ENCODE measurements at regions not wholly inside any gene's neighbourhood (a gene's known extent, or its start where the extent isn't known, plus 50 kb on each side); places are given as distances from the start of the nearest gene placed in this dataset.

DNA sequence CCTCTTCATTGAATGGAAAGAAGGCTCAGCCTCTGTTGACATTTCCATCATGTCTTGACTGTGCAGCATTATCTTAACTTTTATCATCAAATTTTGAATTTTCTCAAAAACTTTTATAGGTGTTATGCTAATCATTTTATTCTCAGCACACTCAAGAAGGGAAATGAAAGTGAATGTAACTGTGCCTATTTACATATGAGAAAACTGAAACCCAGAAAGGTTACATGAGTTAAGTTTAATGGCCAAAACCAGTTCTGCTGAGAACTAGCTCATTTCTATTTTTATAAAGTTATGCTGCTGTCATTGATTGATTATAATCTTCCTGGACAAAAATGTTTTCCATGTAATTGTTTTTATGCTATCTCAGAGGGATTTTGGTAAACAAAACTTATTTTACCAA is 618.8 kb upstream of the NRXN1 start:
- ATAC-seq (no peak), DNase-seq (no peak)

DNA sequence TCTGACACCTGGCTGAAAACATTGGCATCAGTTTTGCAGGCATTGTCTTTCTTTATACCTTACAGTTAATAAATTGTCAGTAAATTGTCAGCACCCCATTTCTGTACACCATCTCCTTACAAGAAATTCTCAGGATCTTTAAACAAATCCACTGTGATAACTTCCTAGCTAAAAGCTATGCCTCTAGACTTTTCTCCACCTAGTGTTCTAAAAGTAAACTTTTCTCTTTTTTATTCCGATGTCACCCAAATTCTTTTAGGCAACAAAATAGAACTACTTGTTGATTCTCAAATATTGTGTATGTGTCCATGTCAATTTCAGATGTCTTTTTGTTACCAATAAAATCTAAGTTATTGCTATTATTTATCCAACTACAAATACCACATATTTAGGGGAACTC is 617.4 kb upstream of the NRXN1 start:
- DNase-seq: no peak
- ATAC-seq: no peak

DNA sequence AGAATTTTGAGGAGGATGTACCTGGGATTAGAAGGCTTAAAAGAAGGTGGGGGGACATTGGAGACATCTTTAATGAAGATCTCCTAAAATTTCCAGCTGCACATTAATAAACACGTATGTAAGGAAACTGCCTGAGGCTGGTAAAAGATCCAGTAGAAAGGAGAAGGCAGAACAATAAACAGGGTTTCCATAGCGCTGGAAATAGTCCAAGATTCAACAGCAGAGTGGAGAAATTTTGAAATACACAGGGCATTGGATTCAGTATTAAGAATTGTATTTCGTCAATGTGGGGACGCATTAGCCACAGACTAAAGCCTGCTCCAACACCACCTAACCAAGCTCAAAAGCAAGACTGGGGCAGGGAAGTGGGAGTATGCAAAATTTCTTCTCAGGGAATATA is 606.9 kb upstream of the NRXN1 start:
- ATAC-seq: no peak

DNA sequence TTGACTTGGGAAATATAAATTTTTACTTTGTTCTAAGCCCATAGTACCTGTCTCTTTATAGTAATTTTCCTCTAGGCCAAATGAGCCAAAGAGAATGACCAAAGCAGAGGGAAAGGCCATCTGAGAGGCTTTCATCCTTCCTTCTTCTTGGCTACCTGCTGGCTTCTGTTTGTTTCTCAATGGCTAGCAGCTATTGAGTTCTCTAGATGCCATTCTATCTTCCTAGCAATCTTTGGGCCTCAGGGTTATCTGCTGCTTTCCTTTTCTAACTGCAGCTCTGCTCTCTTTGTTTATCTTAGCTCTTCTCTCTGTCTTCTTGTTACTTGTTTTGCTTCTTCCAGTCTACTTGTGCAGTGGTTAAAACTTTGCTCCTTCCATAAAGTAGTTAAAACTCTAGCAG is 601.1 kb upstream of the NRXN1 start:
- no peak for ATAC-seq
- no peak for DNase-seq

More for the DNA sequence above, 606.9 kb upstream of the NRXN1 start:
- DNase-seq: no peak

DNA sequence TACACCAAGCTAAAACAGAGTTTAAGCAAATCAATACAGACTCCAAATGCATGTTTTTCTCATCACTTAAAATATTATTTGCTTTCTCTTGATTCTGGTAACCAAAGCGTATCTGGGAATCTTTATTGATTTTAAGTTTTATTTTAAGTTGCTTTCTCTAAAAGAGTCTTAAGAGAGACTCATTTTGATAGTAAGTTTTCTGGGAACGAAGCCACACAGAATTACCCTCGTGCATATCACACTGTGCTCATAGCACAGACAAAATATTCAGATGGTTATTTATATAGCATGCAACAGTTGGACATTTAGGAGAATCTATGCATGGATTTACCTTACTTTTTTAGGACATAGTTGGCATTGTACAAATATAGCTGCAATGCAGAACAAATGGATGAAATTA is 597.5 kb upstream of the NRXN1 start:
- no peak for ATAC-seq
- DNase-seq: no peak

DNA sequence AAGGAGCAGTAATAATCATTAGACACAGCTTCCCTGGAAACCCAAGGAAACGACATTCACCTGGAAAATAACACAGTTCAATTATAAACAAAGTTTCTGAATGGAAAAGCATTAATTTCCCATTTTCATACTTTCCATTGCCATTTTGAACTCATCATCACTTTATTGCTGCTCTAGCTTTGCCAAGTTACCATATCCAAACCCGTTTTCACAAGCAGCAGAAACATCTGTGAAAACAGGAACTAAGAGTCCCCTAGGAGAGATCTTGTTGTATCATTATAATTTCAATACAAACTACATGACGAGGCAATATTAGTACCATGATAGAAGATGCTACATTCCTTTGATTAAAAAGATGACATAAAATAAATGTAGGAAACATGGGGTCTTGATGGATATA is 597.0 kb upstream of the NRXN1 start:
- DNase-seq (no peak), ATAC-seq (no peak)

DNA sequence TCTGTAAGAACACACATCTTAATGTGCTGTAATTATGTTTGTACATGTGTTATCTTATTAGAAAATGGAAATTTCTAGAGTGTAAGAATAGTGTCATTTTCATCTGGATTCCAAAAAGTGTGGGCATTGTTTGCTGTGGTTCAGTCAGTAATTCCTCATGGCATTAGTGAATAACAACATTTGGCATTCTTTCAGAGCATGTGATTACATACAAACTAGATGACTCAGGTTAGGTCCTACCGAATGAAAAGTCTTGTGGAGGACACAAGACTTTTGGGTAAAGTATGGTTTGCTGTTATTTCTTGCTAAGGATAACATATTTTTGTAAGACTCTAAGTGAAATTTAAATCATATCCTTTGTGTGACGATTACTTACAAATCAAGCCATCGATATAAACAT is 593.1 kb upstream of the NRXN1 start:
- ATAC-seq (no peak), DNase-seq (no peak)

DNA sequence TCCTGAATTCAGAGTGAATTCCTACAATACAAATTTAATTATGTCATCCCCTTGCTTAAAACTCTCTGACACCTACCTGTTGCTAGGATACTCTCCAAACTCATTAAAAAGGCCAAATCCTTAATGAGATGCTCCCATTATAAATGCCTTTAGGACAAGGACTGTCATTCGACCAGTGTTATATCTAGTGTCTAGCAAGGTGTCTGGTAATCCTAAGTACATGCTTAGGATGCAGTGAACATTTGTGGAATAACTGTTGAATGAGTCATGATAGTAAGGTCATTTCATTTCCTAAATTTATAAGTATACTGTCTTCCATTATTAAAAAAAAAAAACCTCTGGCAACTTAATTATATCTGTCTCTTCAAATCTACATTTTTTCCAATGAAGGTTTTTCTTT is 588.9 kb upstream of the NRXN1 start:
- DNase-seq: no peak

DNA sequence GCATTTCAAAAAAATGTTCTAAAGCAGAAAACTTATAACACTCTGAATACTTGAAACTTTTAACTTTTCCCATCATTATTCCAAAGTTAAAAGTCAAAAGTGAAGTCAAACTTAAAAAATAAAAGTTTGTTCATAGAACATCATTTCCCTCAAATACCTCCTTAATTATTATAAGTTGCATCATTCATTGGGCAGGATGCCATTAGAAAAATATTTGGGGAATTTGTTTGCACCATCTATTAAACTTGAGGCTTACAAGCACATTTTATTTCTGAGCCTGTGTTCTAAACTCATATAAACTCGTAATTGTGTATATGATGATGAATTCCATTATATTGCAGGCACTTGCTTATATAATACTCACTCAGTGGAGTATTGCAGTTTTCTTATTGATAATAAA is 588.0 kb upstream of the NRXN1 start:
- no peak for ATAC-seq
- DNase-seq: no peak

More for the DNA sequence above, 588.9 kb upstream of the NRXN1 start:
- no peak for ATAC-seq

DNA sequence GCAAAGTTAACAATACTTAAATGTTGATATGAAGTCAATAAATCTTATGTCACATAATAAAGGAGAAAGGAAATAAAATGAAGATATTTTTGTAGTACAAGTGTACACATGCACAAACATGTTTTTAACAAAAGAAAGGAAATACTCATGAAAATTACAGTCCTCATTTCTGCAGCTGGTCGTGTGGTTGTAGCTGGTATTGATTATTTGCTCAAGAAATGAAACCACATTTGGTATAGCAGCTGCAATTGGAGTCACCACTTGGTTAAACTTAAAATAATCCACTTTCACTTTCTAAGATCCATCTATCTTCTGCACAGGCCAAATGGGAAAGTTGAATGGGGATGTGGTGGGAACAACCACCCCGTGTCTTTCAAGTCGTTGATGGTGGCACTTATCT is 580.5 kb upstream of the NRXN1 start:
- no peak for ATAC-seq
- DNase-seq: no peak

DNA sequence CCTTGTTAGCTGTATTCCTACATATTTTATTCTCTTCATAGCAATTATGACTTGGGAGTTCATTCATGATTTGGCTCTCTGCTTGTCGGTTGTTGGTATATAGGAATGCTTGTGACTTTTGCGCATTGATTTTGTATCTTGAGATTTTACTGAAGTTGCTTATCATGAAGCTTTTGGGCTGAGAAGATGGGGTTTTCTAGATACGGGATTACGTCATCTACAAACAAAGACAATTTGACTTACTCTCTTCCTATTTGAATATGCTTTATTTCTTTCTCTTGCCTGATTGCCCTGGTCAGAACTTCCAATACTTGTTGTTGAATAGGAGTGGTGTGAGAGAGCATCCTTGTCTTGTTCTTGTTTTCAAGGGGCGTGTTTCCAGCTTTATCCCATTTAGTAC is 569.8 kb upstream of the NRXN1 start:
- DNase-seq (no peak), ATAC-seq (no peak)

DNA sequence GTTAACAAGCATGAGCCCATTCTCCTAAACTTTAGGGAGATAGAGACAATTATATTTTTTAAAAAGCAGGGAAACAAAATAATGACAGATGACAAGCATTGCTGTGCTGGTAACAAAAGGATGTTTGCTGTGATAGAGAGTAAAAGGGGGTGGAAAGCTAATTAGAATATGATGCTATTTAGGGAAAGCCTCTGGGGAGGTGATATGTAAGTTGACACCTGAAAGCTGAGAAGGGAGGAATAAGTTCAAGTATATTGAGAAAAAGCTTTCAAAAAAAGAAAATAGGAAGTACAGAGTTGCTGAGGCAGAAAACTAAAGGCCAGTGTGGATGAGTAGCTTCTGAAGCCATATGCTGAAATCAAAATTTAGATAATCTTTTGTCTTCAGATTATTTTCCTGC is 565.2 kb upstream of the NRXN1 start:
- no peak for DNase-seq
- ATAC-seq: no peak

DNA sequence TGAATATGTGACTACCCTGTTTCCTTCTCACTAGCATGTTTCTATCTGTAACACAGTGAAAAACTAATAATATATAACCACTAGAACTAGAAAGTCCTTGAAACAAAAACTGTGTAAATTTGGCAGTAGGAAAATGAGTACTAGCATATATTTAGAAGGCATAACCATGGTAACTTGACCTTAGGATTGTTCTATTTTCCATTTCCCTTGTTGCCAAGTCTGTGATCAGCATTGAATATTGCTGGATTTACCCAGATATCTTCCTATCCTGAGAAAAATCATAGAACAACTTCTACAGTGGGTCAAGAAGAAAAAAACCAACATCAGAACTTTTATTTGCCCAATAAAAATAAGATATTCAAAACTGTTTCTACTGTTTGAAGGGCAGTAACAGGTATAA is 563.9 kb upstream of the NRXN1 start:
- DNase-seq (no peak), ATAC-seq (no peak)

DNA sequence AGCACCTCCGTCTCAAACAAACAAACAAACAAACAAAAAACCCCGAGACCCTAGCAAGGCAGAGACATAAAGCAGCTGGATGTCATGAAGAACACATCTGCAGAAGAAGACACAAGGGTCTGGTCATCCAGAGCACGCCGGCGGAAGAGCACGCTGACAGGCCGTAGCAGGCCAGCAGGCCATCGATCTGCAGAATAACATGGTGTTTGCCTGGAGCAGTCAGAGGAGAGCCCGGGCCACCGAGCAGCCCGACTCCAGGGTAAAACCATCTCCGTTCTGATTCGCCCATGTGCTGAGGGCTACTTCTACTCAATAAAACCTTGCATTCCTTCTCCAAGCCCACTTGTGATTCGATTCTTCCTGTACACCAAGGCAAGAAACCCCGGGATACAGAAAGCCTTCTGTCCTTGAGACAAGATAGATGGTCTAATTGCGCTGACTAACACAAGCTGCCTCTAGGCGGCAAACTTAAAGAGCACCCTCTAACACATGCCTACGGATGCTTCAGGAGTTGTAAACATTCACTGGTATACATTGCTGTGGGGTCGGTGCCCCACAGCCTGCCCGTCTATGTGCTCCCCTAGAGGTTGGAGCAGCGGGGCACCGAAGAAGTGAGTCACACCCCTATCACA is 549.8 kb upstream of the NRXN1 start:
- ATAC-seq: no peak

DNA sequence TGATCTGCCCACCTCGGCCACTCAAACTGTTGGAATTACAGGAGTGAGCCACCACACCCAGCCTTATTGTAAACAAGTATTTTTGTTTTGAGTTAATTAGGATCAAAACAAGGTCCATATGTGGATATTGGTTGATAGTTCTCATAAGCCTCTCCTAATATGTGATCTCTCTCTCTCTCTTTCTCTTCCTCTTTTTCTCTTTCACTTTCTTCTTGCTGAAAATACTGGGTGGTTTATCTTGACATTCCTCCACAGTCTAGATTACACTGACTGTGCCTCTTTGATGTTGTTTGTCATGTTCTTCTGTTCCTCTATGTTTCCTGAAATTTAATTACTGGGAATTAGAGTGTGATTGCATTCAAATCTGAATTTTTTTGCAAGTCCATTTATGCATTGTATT is 547.5 kb upstream of the NRXN1 start:
- no peak for ATAC-seq
- DNase-seq: no peak

More for the DNA sequence above, 549.8 kb upstream of the NRXN1 start:
- DNase-seq: no peak

DNA sequence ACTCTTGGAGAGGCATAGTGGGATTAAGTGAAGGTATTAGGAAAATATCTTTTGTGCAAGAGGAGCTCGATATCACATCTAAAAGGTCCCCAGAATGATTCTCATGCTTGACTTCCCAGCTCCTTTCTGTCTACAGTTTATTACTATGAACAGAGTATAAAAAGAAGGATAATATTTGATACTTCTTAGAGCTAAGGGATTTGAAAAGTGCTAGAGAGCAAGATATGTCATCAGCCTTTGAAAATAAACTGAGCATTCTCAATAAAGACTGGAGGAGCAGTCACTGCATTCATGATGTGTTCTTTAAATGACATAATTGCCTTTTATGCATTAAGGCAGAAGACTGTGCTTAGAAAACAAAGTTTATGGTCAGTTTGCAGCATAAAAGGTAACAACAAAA is 543.2 kb upstream of the NRXN1 start:
- ATAC-seq: no peak

DNA sequence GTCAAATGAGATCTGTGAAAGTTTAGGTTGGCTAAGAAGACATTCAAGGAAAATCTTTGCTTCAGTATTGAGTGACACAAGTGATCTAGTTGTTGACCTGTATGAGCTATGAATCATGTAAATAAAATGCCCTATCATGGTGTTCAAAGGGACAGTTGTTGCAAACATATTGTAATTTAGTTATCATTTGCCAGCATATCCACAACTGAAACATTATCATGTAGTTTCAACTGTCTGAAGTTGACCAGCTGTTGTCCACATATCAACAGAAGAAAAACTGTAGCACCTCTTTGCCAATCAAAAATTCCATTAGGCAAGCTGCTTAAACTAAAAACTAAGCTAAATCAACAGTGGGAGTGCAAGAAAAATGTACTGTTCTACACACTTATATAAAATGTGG is 527.1 kb upstream of the NRXN1 start:
- no peak for DNase-seq
- ATAC-seq: no peak

More for the DNA sequence above, 543.2 kb upstream of the NRXN1 start:
- no peak for DNase-seq

DNA sequence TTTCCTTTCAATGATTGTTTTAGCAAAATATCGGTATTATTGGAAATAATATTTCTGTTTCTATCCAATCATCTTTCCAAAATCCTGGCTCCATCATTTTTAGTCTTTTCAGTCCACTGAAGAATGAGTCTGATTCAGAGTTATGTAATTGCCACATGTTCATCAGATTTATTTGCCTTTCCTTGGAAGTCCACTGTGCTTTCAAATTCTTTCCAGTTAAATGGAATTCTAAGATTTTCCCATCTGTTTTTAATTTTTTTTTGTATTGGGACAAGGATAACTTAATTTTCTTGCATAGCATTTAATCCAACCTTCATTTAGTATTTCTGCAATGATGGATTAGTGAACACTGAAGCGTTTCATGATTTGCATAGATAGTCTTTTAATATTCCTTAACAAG is 521.5 kb upstream of the NRXN1 start:
- no peak for ATAC-seq
- no peak for DNase-seq

DNA sequence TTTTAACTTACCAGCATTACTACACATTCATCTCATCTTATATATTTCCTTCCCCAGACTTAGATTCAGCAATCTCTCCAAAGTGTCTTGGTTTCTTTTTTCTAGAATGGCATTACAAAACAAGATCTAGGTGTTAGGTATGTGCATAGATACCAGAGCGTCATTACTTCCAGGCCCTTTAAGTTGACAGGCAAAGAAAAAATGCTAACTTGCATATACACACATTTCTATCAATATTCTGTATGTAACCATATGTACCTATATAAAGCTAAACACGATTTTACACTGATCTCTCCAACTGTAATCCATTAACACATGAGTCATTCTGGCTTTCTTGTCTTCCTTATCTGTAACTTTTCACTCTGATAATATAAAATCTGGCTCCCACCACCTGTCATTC is 503.8 kb upstream of the NRXN1 start:
- no peak for ATAC-seq
- DNase-seq: no peak

DNA sequence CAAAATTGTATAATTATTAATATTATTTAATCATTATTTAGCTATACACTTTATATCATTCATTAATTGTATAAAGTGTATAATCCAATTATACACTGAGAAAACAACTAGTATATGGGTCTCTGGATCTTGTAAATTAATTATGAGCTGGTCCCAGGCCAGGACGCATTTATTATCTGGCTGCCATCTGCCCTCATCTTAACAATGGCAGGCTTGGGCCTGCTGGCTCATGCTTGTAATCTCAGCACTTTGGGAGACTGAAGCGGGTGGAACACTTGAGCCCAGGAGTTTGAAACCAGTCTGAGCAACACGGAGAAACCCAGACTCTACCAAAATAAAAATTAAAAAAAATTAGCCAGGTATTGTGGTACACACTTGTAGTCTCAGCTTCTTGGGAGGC is 502.2 kb upstream of the NRXN1 start:
- DNase-seq (no peak), ATAC-seq (no peak)

DNA sequence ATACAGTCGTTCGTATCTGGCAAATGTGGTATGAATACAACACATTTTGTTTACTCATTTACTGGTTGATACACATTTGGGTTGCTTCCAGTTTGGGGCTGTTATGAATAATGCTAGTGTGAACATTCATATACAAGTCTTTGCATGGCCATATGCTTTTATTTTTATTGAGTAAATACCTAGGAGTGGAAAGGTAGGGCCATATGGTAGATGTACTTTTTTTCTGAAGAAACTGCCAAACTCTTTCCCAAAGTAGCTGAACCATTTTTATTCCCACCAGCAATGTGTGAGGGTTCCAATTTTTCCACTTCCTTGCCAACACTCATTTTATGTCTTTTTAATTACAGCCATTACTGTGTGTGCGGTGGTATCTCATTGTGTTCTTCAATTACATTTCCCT is 496.2 kb upstream of the NRXN1 start:
- ATAC-seq: no peak
- DNase-seq: no peak

DNA sequence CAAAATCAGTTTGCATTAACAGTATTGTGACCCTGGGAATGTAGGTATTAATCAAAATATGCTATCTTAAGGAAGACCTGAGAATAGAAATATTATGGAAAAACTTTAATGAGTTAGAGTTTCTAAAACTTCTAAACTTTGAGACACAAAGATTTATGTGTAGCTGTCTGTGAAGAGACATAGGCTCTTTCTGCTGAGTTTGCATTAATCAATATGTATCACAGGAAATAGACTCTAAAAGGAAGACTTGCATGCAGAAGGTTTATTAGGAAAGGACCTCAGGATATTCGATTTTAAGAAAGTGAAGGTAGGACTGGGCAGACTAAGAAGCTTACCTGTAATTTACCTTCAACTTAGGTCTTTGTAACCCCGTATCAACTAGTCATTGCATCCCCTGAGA is 494.8 kb upstream of the NRXN1 start:
- ATAC-seq: no peak
- no peak for DNase-seq

DNA sequence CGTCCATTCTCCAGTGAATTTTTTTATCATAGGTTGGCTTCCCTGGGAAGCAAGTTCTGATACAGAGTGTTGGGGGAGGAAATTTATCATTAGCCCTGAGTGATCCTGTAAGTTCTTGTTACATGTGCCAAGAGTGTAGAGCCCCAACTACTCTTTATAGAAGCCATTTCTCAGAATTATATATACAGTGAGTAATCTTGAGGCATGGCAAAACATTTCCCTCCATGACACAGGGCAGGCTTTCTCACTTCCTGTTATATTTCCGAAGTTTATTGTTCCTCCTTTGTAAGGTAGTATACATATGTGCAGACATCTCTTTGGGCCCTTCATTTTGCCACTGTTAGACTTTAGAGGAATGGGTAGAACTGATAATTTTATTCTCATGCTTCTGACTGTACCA is 484.7 kb upstream of the NRXN1 start:
- no peak for ATAC-seq
- DNase-seq: no peak

DNA sequence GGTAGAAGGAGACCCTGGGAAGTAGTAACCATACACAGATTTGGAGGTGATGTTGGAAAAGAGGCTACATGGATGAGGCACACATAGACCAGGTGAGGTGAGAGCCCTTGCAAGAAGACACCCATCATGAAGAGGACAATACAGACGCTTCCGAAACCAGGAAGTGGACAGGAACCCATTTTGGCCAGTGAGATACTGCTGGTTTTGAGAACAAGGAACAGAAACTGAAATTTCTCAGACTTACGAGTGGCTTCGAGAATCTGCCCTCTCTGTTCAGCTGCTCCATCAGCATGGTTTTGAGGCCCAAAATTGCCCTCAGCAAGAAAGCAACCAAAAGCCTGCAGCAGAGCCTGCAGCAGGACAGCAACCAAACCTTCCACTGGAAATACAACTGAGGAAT is 479.1 kb upstream of the NRXN1 start:
- no peak for DNase-seq
- ATAC-seq: no peak

DNA sequence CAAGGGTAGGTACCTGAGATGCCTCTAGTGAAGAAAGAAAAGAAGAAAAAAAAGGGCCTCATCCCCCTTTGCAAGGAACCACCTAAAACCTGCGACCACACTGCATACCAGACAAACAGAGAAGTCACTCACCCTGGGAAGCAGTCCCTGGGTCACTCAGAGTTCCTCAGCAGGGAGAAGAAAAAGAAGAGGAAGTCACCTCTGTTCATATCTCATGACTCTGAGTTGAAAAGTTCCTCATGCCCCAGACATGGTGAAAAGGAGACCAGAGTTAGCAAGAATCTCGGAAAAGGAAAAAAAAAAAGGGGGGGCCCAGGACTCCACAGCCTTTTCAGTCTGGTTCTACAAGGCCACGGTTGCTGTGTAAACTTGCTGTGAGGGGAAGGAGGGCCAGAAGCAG is 478.4 kb upstream of the NRXN1 start:
- no peak for DNase-seq
- ATAC-seq: no peak

Measured in stimulated activated naive CD8-positive, alpha-beta T cell treated with anti-CD3 and anti-CD28 coated beads, Interleukin-15, Interleukin-2, amounts not matched to agents 100 U/mL and 50 U/mL, for 24 hours (primary cell).